ENCODE measurements at regions not wholly inside any gene's neighbourhood (a gene's known extent, or its start where the extent isn't known, plus 50 kb on each side); places are given as distances from the start of the nearest gene placed in this dataset.

- H3K27ac ChIP-seq = peak overlapping the region; percentile 8
- peak; percentile 58 for DNase-seq (ENCODE audit: low read depth, low spot score)
These were observed 489.4 kb downstream of the SEMA3D start for GRCh38 chr7:84697506-84697905.

- no peak overlapping the region for H3K27ac ChIP-seq
- no peak for DNase-seq (ENCODE audit: low read depth, low spot score)
These were observed 493.4 kb downstream of the SEMA3D start for GRCh38 chr7:84693483-84693882.

DNA sequence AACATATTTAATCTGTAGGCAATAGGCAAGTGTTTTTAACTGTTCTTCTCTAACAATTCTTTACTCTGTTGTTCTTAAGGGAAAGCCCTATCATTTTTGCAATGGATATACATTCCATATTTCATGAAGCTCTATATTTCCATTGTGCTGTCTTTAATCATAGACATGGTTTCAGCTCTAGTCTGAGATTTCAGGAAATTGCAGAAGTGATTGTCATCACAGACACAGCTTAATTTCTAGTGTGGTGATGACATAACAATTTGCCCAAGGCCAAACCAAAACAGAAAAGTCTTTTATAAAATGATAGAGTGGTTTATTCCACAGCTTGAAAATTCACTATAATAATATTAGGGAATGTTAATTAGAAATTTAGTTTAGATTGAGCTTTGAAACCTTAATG lies 494.1 kb upstream of the SEMA3A start:
- H3K27ac ChIP-seq = peak overlapping the region; percentile 78
- no peak for DNase-seq (ENCODE audit: low read depth, low spot score)

DNA sequence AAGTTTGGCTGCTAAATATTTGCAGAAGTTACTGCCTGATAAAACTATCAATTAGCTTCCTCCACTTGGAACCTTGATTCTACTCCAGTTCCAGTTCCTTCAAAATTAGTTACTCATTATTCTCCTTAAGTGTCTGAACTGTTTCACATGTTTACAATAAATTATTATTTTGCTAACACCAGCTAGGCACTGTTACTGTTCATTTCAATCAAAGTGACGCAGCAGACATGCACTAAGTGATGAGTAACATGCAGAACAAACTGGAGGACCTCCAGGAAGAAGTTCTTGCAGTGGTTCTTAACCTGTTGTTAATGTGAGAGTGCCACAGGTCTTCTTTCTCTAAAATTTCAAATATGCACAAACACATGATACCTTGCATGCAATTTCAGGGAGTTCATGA lies 491.8 kb upstream of the SEMA3A start:
- no peak for DNase-seq (ENCODE audit: low read depth, low spot score)
- no peak overlapping the region for H3K27ac ChIP-seq

DNA sequence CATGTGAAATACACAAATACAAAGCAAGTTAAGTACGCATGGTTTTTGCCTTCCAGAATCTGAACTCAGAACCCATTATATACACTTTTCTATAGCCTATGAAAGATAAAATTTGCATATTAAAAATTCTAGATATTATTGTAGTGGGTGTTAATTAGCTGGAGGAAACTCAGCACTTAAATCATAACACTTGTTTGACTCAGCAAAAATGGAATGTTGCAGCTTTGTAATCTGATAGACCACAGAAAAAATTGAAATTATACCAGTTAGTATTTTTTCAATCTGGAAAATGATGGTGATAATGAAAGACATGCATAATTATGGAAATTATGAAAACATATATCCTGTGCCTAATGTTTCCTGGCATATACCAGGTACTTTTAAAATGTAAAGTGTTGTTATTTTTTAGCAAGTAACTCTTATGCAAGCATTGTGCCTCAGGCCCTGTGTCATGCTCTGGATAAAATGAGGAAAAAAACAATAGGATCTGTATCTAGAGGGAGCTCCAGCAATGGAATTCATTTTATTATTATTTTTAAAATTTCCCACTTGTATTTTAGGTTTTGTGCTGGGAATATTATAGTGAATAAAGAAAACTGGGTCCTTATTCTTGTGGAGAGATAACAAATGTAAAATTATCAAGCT lies 490.4 kb upstream of the SEMA3A start:
- H3K27ac ChIP-seq = no peak overlapping the region
- DNase-seq (ENCODE audit: low read depth, low spot score) = no peak

DNA sequence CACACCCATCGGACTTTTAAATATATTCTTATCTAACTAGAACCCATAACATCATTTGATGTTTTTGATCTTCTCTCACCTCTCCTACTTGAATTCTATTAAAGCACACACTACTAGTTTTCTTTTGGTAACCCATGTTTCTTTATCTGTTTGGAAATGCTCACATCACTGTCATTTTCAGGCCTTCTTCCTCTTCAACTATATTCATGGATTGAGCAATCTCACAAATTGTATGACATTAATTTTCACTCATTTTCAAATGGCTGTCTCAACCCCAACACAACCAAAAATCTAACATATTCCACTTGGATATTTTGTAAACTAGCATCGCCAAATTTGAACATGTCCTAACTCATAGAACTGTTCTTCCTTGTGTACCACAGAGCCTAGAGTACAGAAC lies 488.0 kb upstream of the SEMA3A start:
- DNase-seq (ENCODE audit: low read depth, low spot score) = no peak
- no peak overlapping the region for H3K27ac ChIP-seq

- H3K27ac ChIP-seq = no peak overlapping the region
- DNase-seq (ENCODE audit: low read depth, low spot score) = no peak
These were observed 484.3 kb upstream of the SEMA3A start for GRCh38 chr7:84678841-84679240.

- no peak for DNase-seq (ENCODE audit: low read depth, low spot score)
- peak overlapping the region; percentile 22 for H3K27ac ChIP-seq
These were observed 482.6 kb upstream of the SEMA3A start for GRCh38 chr7:84677117-84677732.

DNA sequence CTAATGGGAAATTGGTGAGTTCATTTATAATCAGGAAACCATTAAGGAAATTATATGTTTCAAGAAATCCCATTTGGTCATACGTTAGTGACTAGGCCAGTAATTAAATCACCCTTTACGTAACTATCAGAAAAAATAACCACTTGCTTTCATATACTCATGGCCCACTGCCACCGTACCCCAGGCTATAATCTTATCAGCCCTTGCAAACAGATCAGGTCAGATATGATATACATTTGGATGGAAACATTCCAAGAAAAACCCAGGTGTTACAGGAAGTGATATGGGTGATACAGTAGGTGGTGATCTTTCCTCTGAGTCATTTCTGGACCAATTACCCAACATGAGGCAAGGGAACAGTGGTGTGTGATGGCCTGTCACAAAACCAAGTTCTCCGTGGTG lies 481.0 kb upstream of the SEMA3A start:
- peak; percentile 71 for DNase-seq (ENCODE audit: low read depth, low spot score)
- H3K27ac ChIP-seq = peak overlapping the region; percentile 61

DNA sequence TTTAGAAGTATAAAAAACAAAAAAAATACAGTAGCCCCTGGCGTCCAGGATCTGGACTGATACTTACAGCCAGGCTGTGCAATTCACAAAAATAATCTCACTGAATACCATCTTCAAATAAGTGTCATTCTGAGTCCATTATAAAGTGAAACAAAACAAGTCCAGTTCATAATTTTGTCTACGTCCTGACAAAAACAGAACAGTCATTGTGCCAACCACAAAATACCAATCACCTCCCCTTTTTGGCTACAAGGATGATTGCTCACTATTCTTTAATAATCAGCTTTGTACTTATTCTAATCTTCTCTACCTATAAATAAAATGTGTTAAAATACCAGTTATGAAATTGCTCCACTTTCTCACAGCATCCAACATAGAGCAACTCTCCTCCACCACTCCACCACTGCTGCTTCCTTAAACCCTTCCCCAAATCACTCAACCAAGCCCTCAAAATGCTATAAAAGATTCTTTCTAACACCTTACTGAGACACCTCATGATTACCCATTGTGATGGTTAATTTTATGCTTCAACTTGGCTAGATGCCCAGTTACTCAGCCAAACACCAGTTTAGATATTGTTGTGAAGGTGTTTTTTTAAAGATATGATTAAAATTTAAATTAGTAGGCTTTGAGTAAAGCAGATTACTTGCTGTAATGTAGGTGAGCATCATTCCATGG lies 479.8 kb upstream of the SEMA3A start:
- peak; percentile 20 for DNase-seq (ENCODE audit: low read depth, low spot score)

GRCh38 chr7:84669177-84669732 lies 474.7 kb upstream of the SEMA3A start:
- no peak overlapping the region for H3K27ac ChIP-seq
- no peak for DNase-seq (ENCODE audit: low read depth, low spot score)

More for the DNA sequence above, 479.8 kb upstream of the SEMA3A start:
- peak overlapping the region; percentile 61 for H3K27ac ChIP-seq

DNA sequence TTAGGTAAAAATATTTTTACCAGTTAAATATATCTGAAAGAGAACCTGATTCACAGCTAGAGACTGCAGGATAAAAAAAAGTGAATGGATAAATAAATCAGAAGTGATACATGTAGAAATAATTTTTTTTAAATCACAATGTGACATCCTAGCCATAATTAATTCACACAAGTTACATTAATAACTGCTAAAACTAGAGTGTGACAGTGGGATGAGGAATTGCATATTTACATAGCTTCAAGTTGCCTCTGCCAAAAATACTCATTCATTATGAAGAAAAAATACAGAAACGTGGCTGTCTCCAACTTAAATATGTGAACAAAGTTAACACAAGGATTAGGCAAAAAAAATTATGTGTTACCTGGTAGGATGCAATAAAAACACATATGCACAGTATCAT lies 473.5 kb upstream of the SEMA3A start:
- DNase-seq (ENCODE audit: low read depth, low spot score) = no peak
- no peak overlapping the region for H3K27ac ChIP-seq

- no peak overlapping the region for H3K27ac ChIP-seq
- no peak for DNase-seq (ENCODE audit: low read depth, low spot score)
These were observed 472.1 kb upstream of the SEMA3A start for GRCh38 chr7:84666651-84667050.

DNA sequence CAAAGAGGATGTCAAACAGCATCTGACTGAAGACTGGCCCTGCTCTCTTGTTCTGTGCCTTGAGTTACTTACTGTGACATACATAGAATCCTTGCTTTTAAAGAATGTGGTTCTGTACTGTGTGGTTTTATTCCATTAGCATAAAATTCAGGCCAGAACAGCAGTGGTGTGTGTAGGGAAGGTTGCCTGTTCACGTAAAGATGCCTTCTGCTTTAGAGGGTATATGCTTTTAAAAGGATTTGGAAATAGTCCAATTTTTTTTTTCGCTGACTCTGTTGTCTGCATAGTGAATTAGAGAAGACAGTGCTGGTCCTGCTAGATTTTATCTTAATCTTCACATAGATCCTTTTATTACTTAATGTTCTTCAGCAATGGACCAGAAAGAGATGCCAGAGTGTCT lies 470.8 kb upstream of the SEMA3A start:
- no peak for DNase-seq (ENCODE audit: low read depth, low spot score)
- no peak overlapping the region for H3K27ac ChIP-seq

DNA sequence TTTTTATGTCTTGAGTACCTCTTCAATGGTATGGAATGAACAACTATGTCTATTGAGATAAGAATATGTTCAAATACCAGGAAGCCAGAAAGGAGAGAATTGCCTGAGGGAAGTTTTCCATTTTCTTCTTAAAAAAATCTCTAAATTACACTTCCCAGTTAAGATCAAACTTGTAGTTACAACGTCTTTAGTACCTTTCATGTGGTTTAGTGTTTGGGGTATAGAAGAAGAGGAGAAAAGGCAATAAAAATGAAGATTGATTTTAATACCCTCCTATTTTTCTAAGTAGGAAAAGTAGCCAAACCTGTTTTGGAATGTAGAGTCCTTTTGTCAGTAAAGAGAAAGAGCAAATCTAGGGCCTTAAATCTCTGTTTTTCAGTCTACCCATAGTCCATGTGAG lies 470.0 kb upstream of the SEMA3A start:
- no peak overlapping the region for H3K27ac ChIP-seq
- no peak for DNase-seq (ENCODE audit: low read depth, low spot score)

GRCh38 chr7:84663224-84663623 lies 468.6 kb upstream of the SEMA3A start:
- DNase-seq (ENCODE audit: low read depth, low spot score) = no peak

DNA sequence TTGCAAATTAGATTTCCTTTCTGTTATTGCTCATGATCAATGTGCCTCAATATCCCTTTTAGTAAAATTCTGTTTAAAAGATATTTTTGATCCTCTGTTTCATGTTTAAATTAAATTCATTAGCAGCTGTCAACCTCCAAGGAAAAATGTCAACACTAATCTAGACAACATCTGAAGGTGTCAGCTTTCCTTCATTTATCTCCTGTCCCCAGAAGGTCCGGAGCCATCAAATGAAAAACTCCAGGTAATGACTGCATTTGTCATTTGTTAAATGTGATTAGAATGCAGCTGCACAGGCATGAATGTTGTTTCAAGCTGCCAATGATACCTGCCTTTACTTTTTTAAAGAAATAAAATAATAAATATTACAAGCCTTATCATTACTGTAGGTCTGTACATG lies 463.7 kb upstream of the SEMA3A start:
- H3K27ac ChIP-seq = no peak overlapping the region
- no peak for DNase-seq (ENCODE audit: low read depth, low spot score)

More at GRCh38 chr7:84663224-84663623, 468.6 kb upstream of the SEMA3A start:
- no peak overlapping the region for H3K27ac ChIP-seq

DNA sequence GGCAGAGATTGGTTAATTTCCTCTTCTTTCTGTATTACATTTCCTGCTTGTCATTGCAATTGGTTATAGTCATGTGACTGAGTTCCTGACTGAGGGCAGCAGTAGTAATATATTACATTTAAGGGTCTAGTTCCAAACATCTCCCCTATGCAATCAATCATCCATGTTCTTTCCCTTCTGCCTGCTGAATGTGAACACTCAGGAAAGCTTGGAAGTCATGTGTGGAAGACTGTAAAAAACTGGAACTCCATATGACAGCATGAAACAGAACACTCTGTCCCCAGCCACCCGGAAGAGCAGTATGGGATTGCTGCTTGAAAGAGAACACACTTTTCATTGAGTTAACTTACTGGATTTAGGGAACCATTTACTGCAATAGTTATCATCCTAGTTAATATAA lies 459.7 kb upstream of the SEMA3A start:
- no peak overlapping the region for H3K27ac ChIP-seq

GRCh38 chr7:84651876-84652275 lies 457.3 kb upstream of the SEMA3A start:
- DNase-seq (ENCODE audit: low read depth, low spot score) = no peak
- H3K27ac ChIP-seq = no peak overlapping the region

More for the DNA sequence above, 459.7 kb upstream of the SEMA3A start:
- DNase-seq (ENCODE audit: low read depth, low spot score) = no peak

- H3K27ac ChIP-seq = no peak overlapping the region
- no peak for DNase-seq (ENCODE audit: low read depth, low spot score)
These were observed 453.5 kb upstream of the SEMA3A start for GRCh38 chr7:84647797-84648757.
